Transverse colon (tissue), 3 donors: ENCODE measurements at regions not wholly inside any gene's neighbourhood (a gene's known extent, or its start where the extent isn't known, plus 50 kb on each side); places are given as distances from the start of the nearest gene placed in this dataset.

Experiments used
- POLR2A ChIP-seq: fragments of 450-650 bp; IDR thresholded peaks from one replicate; pipeline ENCODE4 v1.6.1; 2016; ENCODE audit warnings: antibody characterized with exemption, mild to moderate bottlenecking, moderate library complexity
- TF ChIP-seq, protein P1 (sequence below), 5 experiments: fragments of 200-600 bp in 3 of 5; fragments of 450-650 bp in 2 of 5; sonication (generic) in 3 of 5; IDR thresholded peaks; 1 replicate in 2 of 5; 2 replicates in 3 of 5; pipeline ENCODE4 v1.5.1; 2016 to 2017; ENCODE audit warnings: antibody characterized with exemption in 5 of 5, inconsistent platforms in 3 of 5, mild to moderate bottlenecking in 2 of 5, moderate library complexity in 1 of 5

- TF ChIP-seq, protein P1, sequence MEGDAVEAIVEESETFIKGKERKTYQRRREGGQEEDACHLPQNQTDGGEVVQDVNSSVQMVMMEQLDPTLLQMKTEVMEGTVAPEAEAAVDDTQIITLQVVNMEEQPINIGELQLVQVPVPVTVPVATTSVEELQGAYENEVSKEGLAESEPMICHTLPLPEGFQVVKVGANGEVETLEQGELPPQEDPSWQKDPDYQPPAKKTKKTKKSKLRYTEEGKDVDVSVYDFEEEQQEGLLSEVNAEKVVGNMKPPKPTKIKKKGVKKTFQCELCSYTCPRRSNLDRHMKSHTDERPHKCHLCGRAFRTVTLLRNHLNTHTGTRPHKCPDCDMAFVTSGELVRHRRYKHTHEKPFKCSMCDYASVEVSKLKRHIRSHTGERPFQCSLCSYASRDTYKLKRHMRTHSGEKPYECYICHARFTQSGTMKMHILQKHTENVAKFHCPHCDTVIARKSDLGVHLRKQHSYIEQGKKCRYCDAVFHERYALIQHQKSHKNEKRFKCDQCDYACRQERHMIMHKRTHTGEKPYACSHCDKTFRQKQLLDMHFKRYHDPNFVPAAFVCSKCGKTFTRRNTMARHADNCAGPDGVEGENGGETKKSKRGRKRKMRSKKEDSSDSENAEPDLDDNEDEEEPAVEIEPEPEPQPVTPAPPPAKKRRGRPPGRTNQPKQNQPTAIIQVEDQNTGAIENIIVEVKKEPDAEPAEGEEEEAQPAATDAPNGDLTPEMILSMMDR (IDR thresholded peaks at IDR 0.05): no peak
- TF ChIP-seq POLR2A: no peak
These were observed 179.6 kb upstream of the ALKAL2 start for GRCh38 chr2:467543-467891.
